ENCODE measurements at regions not wholly inside any gene's neighbourhood (a gene's known extent, or its start where the extent isn't known, plus 50 kb on each side); places are given as distances from the start of the nearest gene placed in this dataset.

- intact Hi-C loops (cut with DNase I): no loop called here
- WGBS, 2 donors: 96 to 98% methylated on average over 1 of the region's 1 CpG
- no peak for DNase-seq
- TF ChIP-seq, protein P1, sequence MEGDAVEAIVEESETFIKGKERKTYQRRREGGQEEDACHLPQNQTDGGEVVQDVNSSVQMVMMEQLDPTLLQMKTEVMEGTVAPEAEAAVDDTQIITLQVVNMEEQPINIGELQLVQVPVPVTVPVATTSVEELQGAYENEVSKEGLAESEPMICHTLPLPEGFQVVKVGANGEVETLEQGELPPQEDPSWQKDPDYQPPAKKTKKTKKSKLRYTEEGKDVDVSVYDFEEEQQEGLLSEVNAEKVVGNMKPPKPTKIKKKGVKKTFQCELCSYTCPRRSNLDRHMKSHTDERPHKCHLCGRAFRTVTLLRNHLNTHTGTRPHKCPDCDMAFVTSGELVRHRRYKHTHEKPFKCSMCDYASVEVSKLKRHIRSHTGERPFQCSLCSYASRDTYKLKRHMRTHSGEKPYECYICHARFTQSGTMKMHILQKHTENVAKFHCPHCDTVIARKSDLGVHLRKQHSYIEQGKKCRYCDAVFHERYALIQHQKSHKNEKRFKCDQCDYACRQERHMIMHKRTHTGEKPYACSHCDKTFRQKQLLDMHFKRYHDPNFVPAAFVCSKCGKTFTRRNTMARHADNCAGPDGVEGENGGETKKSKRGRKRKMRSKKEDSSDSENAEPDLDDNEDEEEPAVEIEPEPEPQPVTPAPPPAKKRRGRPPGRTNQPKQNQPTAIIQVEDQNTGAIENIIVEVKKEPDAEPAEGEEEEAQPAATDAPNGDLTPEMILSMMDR (IDR thresholded peaks at IDR 0.05): no peak
- no peak for TF ChIP-seq POLR2A (IDR thresholded peaks at IDR 0.05)
- no peaks in the 10 kb centered on the region for H3K9me3 ChIP-seq
- H3K4me1 ChIP-seq: no peaks in the 10 kb centered on the region
- H3K4me3 ChIP-seq (replicated peaks in 1 of 3): no peak overlapping the region
- H3K27me3 ChIP-seq: no peaks in the 10 kb centered on the region
- H3K36me3 ChIP-seq: no peaks in the 10 kb centered on the region
- H3K27ac ChIP-seq: no peak overlapping the region
Observed at GRCh38 chr2:198309081-198309480, 504.7 kb downstream of the PLCL1 start.

DNA sequence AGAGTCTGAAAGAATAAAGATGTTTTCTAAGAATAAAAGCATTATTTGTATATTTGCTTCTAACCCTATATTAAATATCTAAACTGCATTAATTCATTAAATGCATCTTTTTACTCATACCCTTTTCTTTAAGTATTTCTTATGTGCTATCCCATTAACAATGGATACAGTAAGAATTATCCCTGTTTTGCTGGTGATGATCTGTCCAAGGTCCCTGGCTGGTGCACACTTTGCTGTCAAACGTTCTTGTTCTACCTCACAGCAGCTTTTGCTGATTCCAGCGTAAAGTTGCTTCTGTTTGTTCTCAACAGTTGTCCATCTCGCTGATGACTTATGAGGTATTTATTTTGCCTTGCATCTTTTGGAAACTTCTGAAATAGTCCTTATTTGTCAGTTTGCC is 504.0 kb downstream of the PLCL1 start:
- Histone ChIP-seq H3K4me3 (replicated peaks in 1 of 3) (no peak overlapping the region), H3K9me3 (no peaks in the 10 kb centered on the region), H3K36me3 (no peaks in the 10 kb centered on the region), H3K27me3 (no peaks in the 10 kb centered on the region), H3K27ac (no peak overlapping the region), H3K4me1 (no peaks in the 10 kb centered on the region)
- no peak for DNase-seq
- intact Hi-C loops (cut with DNase I): no loop called here
- no peak for TF ChIP-seq POLR2A (IDR thresholded peaks at IDR 0.05)
- TF ChIP-seq, protein P1 (IDR thresholded peaks at IDR 0.05): no peak
- 85 to 89% methylated on average over 3 of the region's 3 CpGs for whole genome bisulfite sequencing, 2 donors

DNA sequence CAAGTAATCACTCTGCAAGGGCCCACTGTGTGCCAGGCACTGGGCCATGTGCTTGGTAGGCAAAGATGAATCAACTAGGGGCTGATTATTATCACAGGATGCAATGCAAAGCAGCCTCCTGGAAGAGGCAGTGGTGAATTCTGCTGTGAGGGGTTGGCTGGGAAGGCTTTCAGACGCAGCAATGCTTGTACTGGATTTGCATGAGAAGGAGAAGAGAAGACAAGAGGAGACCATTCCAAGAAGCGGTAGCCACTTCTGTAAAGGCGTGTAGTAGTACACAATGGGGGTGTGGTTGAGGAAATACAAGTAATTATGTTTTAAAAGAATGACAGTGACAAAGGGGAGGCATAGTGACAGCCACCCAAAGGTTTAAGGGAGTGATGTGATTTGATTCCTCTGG is 502.7 kb downstream of the PLCL1 start:
- WGBS, 2 donors: 88 to 95% methylated on average over 3 of the region's 3 CpGs
- H3K27me3 ChIP-seq: no peaks in the 10 kb centered on the region
- no peaks in the 10 kb centered on the region for H3K4me1 ChIP-seq
- no peak for DNase-seq
- intact Hi-C loops (cut with DNase I): no loop called here
- no peak overlapping the region for H3K27ac ChIP-seq
- TF ChIP-seq, protein P1 (IDR thresholded peaks at IDR 0.05): no peak
- TF ChIP-seq POLR2A (IDR thresholded peaks at IDR 0.05): no peak
- H3K36me3 ChIP-seq: no peaks in the 10 kb centered on the region
- H3K4me3 ChIP-seq (replicated peaks in 1 of 3): no peak overlapping the region
- no peaks in the 10 kb centered on the region for H3K9me3 ChIP-seq

- Histone ChIP-seq H3K9me3 (no peaks in the 10 kb centered on the region), H3K27ac (no peak overlapping the region), H3K4me3 (replicated peaks in 1 of 3) (no peak overlapping the region), H3K27me3 (no peaks in the 10 kb centered on the region), H3K36me3 (no peaks in the 10 kb centered on the region), H3K4me1 (no peaks in the 10 kb centered on the region)
- no peak for DNase-seq
- WGBS, 2 donors: 67 to 77% methylated on average over 4 of the region's 4 CpGs
- intact Hi-C loops (cut with DNase I): no loop called here
- TF ChIP-seq, protein P1 (IDR thresholded peaks at IDR 0.05): no peak
- TF ChIP-seq POLR2A (IDR thresholded peaks at IDR 0.05): no peak
Observed at GRCh38 chr2:198304859-198305258, 500.5 kb downstream of the PLCL1 start.

DNA sequence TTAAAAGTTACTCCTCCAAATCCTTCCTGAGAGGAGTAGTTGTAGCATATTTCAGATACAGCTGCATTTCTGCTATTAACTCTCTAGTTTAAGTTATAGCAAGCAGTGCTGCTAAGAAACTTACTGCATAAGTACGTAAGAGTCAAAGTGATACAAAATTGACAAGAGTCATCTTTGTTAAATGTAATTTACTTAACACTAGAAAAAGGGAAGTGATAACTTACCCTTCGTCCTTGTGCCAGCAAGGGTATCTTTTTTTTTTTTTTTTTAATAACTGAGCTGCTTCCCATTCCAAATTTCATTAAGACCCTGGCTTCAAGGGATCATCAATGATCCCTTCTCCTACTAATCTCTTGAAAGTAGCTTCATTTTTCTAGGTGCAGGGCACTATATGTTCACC is 493.0 kb downstream of the PLCL1 start:
- Histone ChIP-seq H3K9me3 (no peaks in the 10 kb centered on the region), H3K27me3 (no peaks in the 10 kb centered on the region), H3K4me1 (no peaks in the 10 kb centered on the region), H3K4me3 (replicated peaks in 1 of 3) (no peak overlapping the region), H3K27ac (no peak overlapping the region), H3K36me3 (no peaks in the 10 kb centered on the region)
- WGBS, 2 donors: 70 to 76% methylated on average over 2 of the region's 2 CpGs
- DNase-seq: no peak
- TF ChIP-seq, protein P1 (IDR thresholded peaks at IDR 0.05): no peak
- TF ChIP-seq POLR2A (IDR thresholded peaks at IDR 0.05): no peak
- intact Hi-C loops (cut with DNase I): loop anchor here (5.0 kb wide), 1 partner anchor 495 kb away; the partner anchor contains the start of gene PLCL1

Data from thyroid gland (tissue), 4 donors.